ENCODE measurements at regions not wholly inside any gene's neighbourhood (a gene's known extent, or its start where the extent isn't known, plus 50 kb on each side); places are given as distances from the start of the nearest gene placed in this dataset.

DNA sequence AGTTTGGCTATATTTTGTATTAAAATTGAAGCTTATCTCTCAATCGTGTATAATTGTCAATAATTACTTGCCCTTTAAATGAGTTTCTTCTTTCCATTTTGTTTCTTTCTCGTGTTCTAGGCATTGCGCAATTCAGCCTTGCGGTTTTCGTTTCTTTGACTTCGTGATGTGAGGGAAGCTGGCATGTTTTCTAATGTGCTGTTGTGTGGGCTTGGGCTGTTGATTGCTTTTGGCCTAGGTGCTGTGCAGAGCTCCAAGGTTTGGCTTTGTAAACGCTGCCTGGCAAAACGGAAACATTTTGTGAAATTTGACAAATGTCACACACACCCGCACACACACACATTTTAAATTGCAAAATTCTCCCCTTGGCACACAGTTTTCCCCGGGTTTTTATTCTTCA, 242.6 kb upstream of the TCF4 start:
- TF ChIP-seq PAX5 (IDR thresholded peaks at IDR 0.05; ENCODE audit: insufficient read depth, low read length, severe bottlenecking) (no peak), POLR2AphosphoS5 (IDR thresholded peaks at IDR 0.05; ENCODE audit: low read depth, low read length) (no peak), POLR2A (IDR thresholded peaks at IDR 0.05; ENCODE audit: low read depth, low read length) (no peak), TAF1 (IDR thresholded peaks at IDR 0.05; ENCODE audit: low read depth, low read length) (no peak), SPI1 (IDR thresholded peaks at IDR 0.05; ENCODE audit: low read depth, low read length) (no peak)

All from GM12891 (cell line).